ENCODE measurements at regions not wholly inside any gene's neighbourhood (a gene's known extent, or its start where the extent isn't known, plus 50 kb on each side); places are given as distances from the start of the nearest gene placed in this dataset.

DNA sequence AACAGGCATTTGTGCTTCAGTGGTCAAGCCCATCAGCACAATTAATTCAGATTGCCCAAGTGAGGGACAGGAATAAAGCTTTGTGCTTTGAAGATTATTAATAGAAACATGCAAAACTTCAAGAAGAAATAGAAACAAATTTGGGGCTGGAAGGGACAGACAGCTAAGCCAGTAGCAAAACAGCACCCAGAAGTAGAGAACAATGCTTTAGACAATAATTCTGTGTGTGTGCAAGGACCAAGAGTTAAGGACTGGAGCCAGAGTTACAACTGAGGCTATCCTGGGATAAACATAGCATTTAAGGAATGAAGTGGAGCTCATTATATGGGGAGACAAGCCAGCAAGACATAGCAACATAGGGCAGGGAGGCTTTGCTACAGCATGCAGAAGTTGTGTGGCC lies 251.9 kb upstream of the DAB1 start:
- no peaks in the 10 kb centered on the region for H3K27me3 ChIP-seq
- H3K36me3 ChIP-seq, result no peaks in the 10 kb centered on the region
- no peak overlapping the region for H3K27ac ChIP-seq
- no peaks in the 10 kb centered on the region for H3K9me3 ChIP-seq
- no peak for TF ChIP-seq POLR2A (IDR thresholded peaks at IDR 0.05)
- TF ChIP-seq POLR2AphosphoS5 (IDR thresholded peaks at IDR 0.05; ENCODE audit: insufficient read depth in 1 of 2, low read depth in 1 of 2), result no peak
- TF ChIP-seq, protein P1, sequence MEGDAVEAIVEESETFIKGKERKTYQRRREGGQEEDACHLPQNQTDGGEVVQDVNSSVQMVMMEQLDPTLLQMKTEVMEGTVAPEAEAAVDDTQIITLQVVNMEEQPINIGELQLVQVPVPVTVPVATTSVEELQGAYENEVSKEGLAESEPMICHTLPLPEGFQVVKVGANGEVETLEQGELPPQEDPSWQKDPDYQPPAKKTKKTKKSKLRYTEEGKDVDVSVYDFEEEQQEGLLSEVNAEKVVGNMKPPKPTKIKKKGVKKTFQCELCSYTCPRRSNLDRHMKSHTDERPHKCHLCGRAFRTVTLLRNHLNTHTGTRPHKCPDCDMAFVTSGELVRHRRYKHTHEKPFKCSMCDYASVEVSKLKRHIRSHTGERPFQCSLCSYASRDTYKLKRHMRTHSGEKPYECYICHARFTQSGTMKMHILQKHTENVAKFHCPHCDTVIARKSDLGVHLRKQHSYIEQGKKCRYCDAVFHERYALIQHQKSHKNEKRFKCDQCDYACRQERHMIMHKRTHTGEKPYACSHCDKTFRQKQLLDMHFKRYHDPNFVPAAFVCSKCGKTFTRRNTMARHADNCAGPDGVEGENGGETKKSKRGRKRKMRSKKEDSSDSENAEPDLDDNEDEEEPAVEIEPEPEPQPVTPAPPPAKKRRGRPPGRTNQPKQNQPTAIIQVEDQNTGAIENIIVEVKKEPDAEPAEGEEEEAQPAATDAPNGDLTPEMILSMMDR (IDR thresholded peaks at IDR 0.05), result no peak
- intact Hi-C loops (cut with DNase I), result no loop called here
- H3K4me1 ChIP-seq, result no peaks in the 10 kb centered on the region
- no peak for DNase-seq (ENCODE audit: extremely low spot score in 2 of 2)
- no peak overlapping the region for H3K4me3 ChIP-seq

DNA sequence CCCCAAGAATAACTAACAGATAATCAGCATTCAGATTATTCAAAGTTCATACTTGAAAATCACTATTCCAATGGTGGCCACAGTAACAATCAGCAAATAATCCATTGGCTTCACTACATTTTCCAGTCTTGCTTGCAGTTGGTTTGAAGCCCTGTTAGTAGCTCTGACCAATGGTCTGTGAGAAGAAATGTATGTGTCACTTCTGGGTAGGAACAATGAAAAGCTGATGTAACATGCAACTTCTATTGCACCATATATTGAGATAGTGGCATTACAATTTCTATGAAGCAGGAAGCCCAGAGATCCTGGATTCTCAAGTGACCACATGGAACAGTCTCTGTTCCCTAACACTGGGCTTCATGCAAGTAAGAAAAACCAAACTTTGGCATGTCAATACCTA lies 250.9 kb upstream of the DAB1 start:
- intact Hi-C loops (cut with DNase I), result no loop called here
- Histone ChIP-seq H3K4me3 (no peak overlapping the region), H3K27me3 (no peaks in the 10 kb centered on the region), H3K9me3 (no peaks in the 10 kb centered on the region), H3K27ac (no peak overlapping the region), H3K36me3 (no peaks in the 10 kb centered on the region), H3K4me1 (no peaks in the 10 kb centered on the region)
- no peak for DNase-seq (ENCODE audit: extremely low spot score in 2 of 2)
- TF ChIP-seq POLR2A (IDR thresholded peaks at IDR 0.05), result no peak
- TF ChIP-seq, protein P1 (IDR thresholded peaks at IDR 0.05), result no peak
- TF ChIP-seq POLR2AphosphoS5 (IDR thresholded peaks at IDR 0.05; ENCODE audit: insufficient read depth in 1 of 2, low read depth in 1 of 2), result no peak

DNA sequence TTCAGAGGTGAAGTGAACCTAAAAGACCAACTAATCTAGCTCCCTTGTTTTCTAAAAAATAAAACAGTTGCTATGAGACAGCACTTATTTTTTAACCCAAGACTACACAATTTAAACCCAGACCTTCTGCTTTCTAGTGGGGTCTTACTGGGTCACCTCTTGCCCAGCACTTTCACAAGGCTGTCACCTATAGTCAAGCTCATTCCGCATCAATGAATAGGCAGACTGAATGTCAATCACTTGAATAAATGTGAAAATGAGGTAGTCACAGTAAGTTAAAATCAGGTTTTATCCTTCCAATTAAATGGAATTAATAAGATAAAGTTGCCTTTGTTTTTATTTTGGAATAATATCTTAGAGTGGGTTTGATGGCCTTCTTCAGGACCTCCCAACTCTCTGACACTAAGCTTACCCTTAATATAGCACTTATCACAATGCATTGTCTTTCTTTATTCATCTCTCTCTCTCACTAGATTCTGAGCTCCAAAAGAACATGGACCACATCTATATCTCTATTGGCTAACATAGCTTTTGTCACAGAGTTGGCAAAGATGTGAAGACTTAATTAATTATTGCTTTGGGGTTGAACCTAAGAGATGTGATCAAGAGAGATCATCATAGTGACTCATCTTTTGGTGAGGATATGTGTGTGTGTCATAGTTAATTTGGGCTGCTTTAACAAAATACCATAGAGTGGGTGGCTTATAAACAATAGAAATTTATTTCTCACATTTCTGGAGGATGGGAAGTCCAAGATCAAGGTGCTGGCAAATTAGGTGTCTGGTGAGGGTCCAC lies 248.7 kb upstream of the DAB1 start:
- TF ChIP-seq POLR2A (IDR thresholded peaks at IDR 0.05) (no peak), POLR2AphosphoS5 (IDR thresholded peaks at IDR 0.05; ENCODE audit: insufficient read depth in 1 of 2, low read depth in 1 of 2) (no peak)
- TF ChIP-seq, protein P1 (IDR thresholded peaks at IDR 0.05), result no peak
- DNase-seq (ENCODE audit: extremely low spot score in 2 of 2), result no peak
- intact Hi-C loops (cut with DNase I), result no loop called here
- no peak overlapping the region for H3K27ac ChIP-seq
- H3K4me3 ChIP-seq, result no peak overlapping the region
- H3K27me3 ChIP-seq, result no peaks in the 10 kb centered on the region
- H3K9me3 ChIP-seq, result no peaks in the 10 kb centered on the region
- no peaks in the 10 kb centered on the region for H3K36me3 ChIP-seq
- H3K4me1 ChIP-seq, result no peaks in the 10 kb centered on the region

DNA sequence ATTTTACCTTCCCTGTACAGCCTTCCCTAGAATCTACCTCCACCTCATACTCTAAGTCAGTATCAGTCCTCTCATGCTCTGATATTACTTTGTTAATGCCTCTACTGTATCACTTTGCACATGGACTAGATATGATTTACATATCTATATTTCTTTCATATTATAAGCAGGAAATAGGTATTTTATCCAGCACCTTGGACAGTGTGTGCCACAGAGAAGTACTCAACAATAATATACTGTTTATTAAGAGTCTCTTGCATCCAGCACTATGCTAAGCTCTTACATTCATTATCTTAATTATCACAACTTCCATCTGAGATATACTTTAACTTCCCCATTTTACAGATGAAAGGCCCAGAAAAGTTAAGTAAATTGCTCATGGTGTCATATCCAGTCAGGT lies 247.9 kb upstream of the DAB1 start:
- Histone ChIP-seq H3K9me3 (no peaks in the 10 kb centered on the region), H3K27me3 (no peaks in the 10 kb centered on the region), H3K4me1 (no peaks in the 10 kb centered on the region), H3K4me3 (no peak overlapping the region), H3K36me3 (no peaks in the 10 kb centered on the region), H3K27ac (no peak overlapping the region)
- no peak for DNase-seq (ENCODE audit: extremely low spot score in 2 of 2)
- intact Hi-C loops (cut with DNase I), result no loop called here
- TF ChIP-seq POLR2AphosphoS5 (IDR thresholded peaks at IDR 0.05; ENCODE audit: insufficient read depth in 1 of 2, low read depth in 1 of 2), result no peak
- TF ChIP-seq POLR2A (IDR thresholded peaks at IDR 0.05), result no peak
- TF ChIP-seq, protein P1 (IDR thresholded peaks at IDR 0.05), result no peak

DNA sequence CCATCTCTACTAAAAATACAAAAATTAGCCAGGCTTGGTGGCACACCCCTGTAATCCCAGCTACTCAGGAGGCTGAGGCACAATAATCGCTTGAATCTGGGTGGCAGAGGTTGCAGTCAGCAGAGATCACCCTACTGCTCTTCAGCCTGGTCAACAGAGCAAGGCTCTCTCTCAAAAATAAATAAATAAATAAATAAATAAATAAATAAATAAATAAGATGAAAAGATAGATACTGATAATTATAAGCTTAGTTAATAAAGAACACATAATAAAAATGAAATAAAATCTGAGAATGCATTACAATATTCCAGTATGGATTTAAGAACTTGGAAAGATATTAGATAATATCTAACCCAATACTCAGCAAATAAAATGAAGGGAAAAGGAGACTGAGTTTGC lies 235.9 kb upstream of the DAB1 start:
- Histone ChIP-seq H3K4me3 (no peak overlapping the region), H3K9me3 (no peaks in the 10 kb centered on the region), H3K27ac (no peak overlapping the region), H3K27me3 (no peaks in the 10 kb centered on the region), H3K4me1 (no peaks in the 10 kb centered on the region), H3K36me3 (no peaks in the 10 kb centered on the region)
- DNase-seq (ENCODE audit: extremely low spot score in 2 of 2), result no peak
- intact Hi-C loops (cut with DNase I), result no loop called here
- TF ChIP-seq POLR2A (IDR thresholded peaks at IDR 0.05) (no peak), POLR2AphosphoS5 (IDR thresholded peaks at IDR 0.05; ENCODE audit: insufficient read depth in 1 of 2, low read depth in 1 of 2) (no peak)

All from vagina (tissue), 2 donors.